Astrocyte of the hippocampus (primary cell): ENCODE measurements at regions not wholly inside any gene's neighbourhood (a gene's known extent, or its start where the extent isn't known, plus 50 kb on each side); places are given as distances from the start of the nearest gene placed in this dataset.

ENCODE experiments used
- DNase-seq: peaks from one replicate; pipeline ENCODE4 v3.0.0; 2011; ENCODE audit warnings: low read depth, low spot score

- peak; percentile 28 for DNase-seq
These were observed 135.0 kb downstream of the NMUR2 start for GRCh38 chr5:152270096-152270495.

- DNase-seq, result no peak
These were observed 135.5 kb downstream of the NMUR2 start for GRCh38 chr5:152269533-152269932.

GRCh38 chr5:152264645-152265254, 140.3 kb downstream of the NMUR2 start:
- DNase-seq, result no peak

GRCh38 chr5:152262667-152263066, 142.4 kb downstream of the NMUR2 start:
- DNase-seq, result no peak

GRCh38 chr5:152260940-152261339, 144.1 kb downstream of the NMUR2 start:
- no peak for DNase-seq

GRCh38 chr5:152259702-152260101, 145.4 kb downstream of the NMUR2 start:
- DNase-seq, result no peak

- DNase-seq, result no peak
These were observed 148.5 kb downstream of the NMUR2 start for GRCh38 chr5:152256580-152256979.

GRCh38 chr5:152255411-152255810, 149.7 kb downstream of the NMUR2 start:
- no peak for DNase-seq

GRCh38 chr5:152247850-152248385, 157.2 kb downstream of the NMUR2 start:
- no peak for DNase-seq

GRCh38 chr5:152246401-152246800, 158.7 kb downstream of the NMUR2 start:
- peak; percentile 61 for DNase-seq

GRCh38 chr5:152237531-152237930, 167.5 kb downstream of the NMUR2 start:
- DNase-seq, result no peak

- no peak for DNase-seq
These were observed 178.9 kb downstream of the NMUR2 start for GRCh38 chr5:152226191-152226590.

- DNase-seq, result no peak
These were observed 183.1 kb downstream of the NMUR2 start for GRCh38 chr5:152221721-152222629.

- no peak for DNase-seq
These were observed 186.4 kb downstream of the NMUR2 start for GRCh38 chr5:152218694-152219093.

- DNase-seq, result no peak
These were observed 199.3 kb downstream of the NMUR2 start for GRCh38 chr5:152205804-152206203.

- no peak for DNase-seq
These were observed 202.8 kb downstream of the NMUR2 start for GRCh38 chr5:152202321-152202720.

GRCh38 chr5:152193391-152194107, 211.5 kb downstream of the NMUR2 start:
- no peak for DNase-seq

- no peak for DNase-seq
These were observed 216.8 kb downstream of the NMUR2 start for GRCh38 chr5:152188251-152188650.

- no peak for DNase-seq
These were observed 217.4 kb downstream of the NMUR2 start for GRCh38 chr5:152187668-152188067.

GRCh38 chr5:152185547-152186245, 219.4 kb downstream of the NMUR2 start:
- DNase-seq, result no peak

GRCh38 chr5:152184266-152184665, 220.8 kb downstream of the NMUR2 start:
- no peak for DNase-seq

GRCh38 chr5:152181461-152181860, 223.6 kb downstream of the NMUR2 start:
- no peak for DNase-seq
